Fibroblast of lung (primary cell): ENCODE measurements at regions not wholly inside any gene's neighbourhood (a gene's known extent, or its start where the extent isn't known, plus 50 kb on each side); places are given as distances from the start of the nearest gene placed in this dataset.

ENCODE experiments used
- CTCF ChIP-seq, 2 donors: IDR thresholded peaks in 1 of 2; conservative IDR thresholded peaks in 1 of 2; 1 replicate in 1 of 2; 2 replicates in 1 of 2; pipeline ENCODE4 v1.5.1; 2011 to 2012; ENCODE audit warnings: low read length in 2 of 2, control low read depth in 1 of 2, inconsistent platforms in 1 of 2, low read depth in 1 of 2, mild to moderate bottlenecking in 1 of 2
- EZH2 ChIP-seq: IDR thresholded peaks from 2 replicates; pipeline ENCODE4 v1.5.1; 2012; ENCODE audit warnings: low read length, control low read depth, mild to moderate bottlenecking; ENCODE audit errors: missing control alignments

GRCh38 chr14:95398630-95399547 lies 79.2 kb upstream of the CLMN start:
- no peak for TF ChIP-seq CTCF (conservative IDR thresholded peaks at IDR 0.05 in 1 of 2, IDR thresholded peaks at IDR 0.05 in 1 of 2; ENCODE audit: low read depth in 1 of 2, low read length in 2 of 2)
- TF ChIP-seq EZH2, result no peak
